Psoas muscle (tissue), 7 donors: ENCODE measurements at regions not wholly inside any gene's neighbourhood (a gene's known extent, or its start where the extent isn't known, plus 50 kb on each side); places are given as distances from the start of the nearest gene placed in this dataset.

Experiments
- ATAC-seq, 4 donors: fragments of 200-7000 bp; cut with Tn5 transposase; one replicate each; pipeline ENCODE4 v1.9.1; 2020; ENCODE audit warnings: moderate library complexity in 3 of 4, mild to moderate bottlenecking in 2 of 4
- DNase-seq, 2 donors: peaks; one replicate each; pipeline ENCODE4 v3.0.0-alpha.2; 2020
- H3K27ac ChIP-seq: fragments of 200-600 bp; one replicate; pipeline ENCODE4 v1.8.0; 2022
- H3K27me3 ChIP-seq, 3 donors: fragments of 200-600 bp in 1 of 3; one replicate each; pipeline versions ENCODE4 v1.6.1 to v1.8.0; 2013 to 2022; ENCODE audit warnings: low read length in 2 of 3, mild to moderate bottlenecking in 2 of 3, moderate library complexity in 1 of 3; ENCODE audit not compliant: insufficient read depth in 3 of 3
- H3K36me3 ChIP-seq, 2 donors: fragments of 200-600 bp in 1 of 2; one replicate each; pipeline versions ENCODE4 v1.6.1 to v1.8.0; 2013 to 2022; ENCODE audit warnings: low read depth in 1 of 2, mild to moderate bottlenecking in 1 of 2, moderate library complexity in 1 of 2; ENCODE audit not compliant: insufficient read depth in 1 of 2
- H3K4me1 ChIP-seq: fragments of 200-600 bp; one replicate; pipeline ENCODE4 v1.8.0; 2022
- H3K4me3 ChIP-seq: fragments of 200-600 bp; one replicate; pipeline ENCODE4 v1.8.0; 2022; ENCODE audit warnings: mild to moderate bottlenecking
- H3K9me3 ChIP-seq: fragments of 200-600 bp; one replicate; pipeline ENCODE4 v1.8.0; 2022
- CTCF ChIP-seq: fragments of 200-600 bp; IDR thresholded peaks from one replicate; pipeline ENCODE4 v1.8.0; 2022; ENCODE audit warnings: antibody characterized with exemption
- WGBS, 3 donors: extraction: QIAGEN DNeasy Blood & Tissue Kit; methylation state at CpG; one replicate each; pipeline versions ENCODE4 v1.1.6 to v1.1.7; 2013; 5-methylcytosine and 5-hydroxymethylcytosine counted together
- intact Hi-C, 2 donors: fragments of 100-400 bp; cut with DNase I; formaldehyde crosslinking; loops; one replicate each; pipeline versions ENCODE4 v1.11.0 to v1.14.2; 2022
- donor health status: healthy with polysubstance abuse.
- donor health status: DM: no; HTN: no; CAD: no; lungs with moderate emphysema.
- donor health status: Bipolar disorder and iron deficiency.
- donor health status: healthy.
- donor health status: DM: yes; HTN: yes; CAD: no.
- donor health status: DM: no; HTN: no; CAD: no.
- donor health status: DM: yes; HTN: yes; CAD: no.

DNA sequence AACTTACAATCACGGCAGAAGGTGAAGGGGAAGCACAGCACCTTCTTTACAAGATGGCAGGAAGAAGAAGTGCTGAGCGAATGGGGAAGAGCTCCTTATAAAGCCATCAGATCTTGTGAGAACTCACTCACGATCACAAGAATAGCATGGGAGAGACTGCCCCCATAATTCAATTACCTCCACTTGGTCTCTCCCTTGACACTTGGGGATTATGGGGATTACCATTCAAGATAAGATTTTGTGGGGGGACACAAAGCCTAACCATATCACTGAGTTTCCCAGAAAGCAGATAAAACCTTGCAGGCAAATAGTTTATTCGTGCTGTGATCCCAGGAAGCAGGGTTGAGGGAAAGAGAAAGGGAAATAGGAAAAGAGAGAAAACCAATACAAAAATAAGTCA is 69.0 kb upstream of the GYPA start:
- no peaks in the 10 kb centered on the region for H3K36me3 ChIP-seq
- H3K27me3 ChIP-seq: peaks cover 0 to 4% (median 0%) of the 10 kb centered on the region in 3 donors
- no peak for DNase-seq
- TF ChIP-seq CTCF: no peak
- 80 to 81% (median 80%) methylated on average over 4 of the region's 4 CpGs for WGBS, 3 donors
- ATAC-seq: no peak
- H3K4me3 ChIP-seq: no peak overlapping the region
- no peak overlapping the region for H3K27ac ChIP-seq
- intact Hi-C loops: no loop called here
- H3K9me3 ChIP-seq: no peaks in the 10 kb centered on the region
- no peaks in the 10 kb centered on the region for H3K4me1 ChIP-seq

DNA sequence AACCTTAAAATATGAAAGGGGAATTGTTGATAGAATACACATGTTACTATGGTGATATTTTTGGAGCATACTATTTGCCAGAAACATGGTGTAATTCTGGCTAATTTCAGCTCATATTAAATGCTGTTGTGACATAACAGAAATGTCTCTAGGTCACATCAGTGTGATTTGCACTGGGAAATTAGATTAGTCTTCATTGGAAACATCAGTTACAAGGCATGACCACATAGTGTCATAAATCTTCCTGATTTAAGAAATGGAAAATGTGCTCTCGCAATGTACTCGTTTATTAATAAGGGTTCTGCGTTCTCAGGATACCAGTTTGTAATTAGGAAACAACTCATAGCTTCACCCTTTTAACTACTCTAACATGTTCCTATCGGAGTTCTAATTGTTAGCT is 72.9 kb upstream of the GYPA start:
- WGBS, 3 donors: 35 to 56% (median 38%) methylated on average over 4 of the region's 4 CpGs
- Histone ChIP-seq H3K4me3 (no peak overlapping the region), H3K27ac (no peak overlapping the region), H3K36me3 (no peaks in the 10 kb centered on the region), H3K27me3 (no peaks in the 10 kb centered on the region), H3K9me3 (no peaks in the 10 kb centered on the region), H3K4me1 (no peaks in the 10 kb centered on the region)
- no peak for TF ChIP-seq CTCF
- ATAC-seq (no peak), DNase-seq (no peak)
- intact Hi-C loops: no loop called here

- Histone ChIP-seq H3K36me3 (no peaks in the 10 kb centered on the region), H3K4me1 (no peaks in the 10 kb centered on the region), H3K4me3 (no peak overlapping the region), H3K27me3 (no peaks in the 10 kb centered on the region), H3K9me3 (no peaks in the 10 kb centered on the region), H3K27ac (no peak overlapping the region)
- no peak for TF ChIP-seq CTCF
- WGBS, 3 donors: 75 to 86% (median 85%) methylated on average over 1 of the region's 1 CpG
- intact Hi-C loops: loop anchor here in 1 of 2 donors (2.0 kb wide), 1 partner anchor 58 kb away; no protein-coding TSS in a partner anchor
- ATAC-seq: no peak
- DNase-seq: no peak
Observed at GRCh38 chr4:144223149-144223548, 82.6 kb upstream of the GYPA start.

GRCh38 chr4:144223661-144224060 is 83.1 kb upstream of the GYPA start:
- Histone ChIP-seq H3K9me3 (no peaks in the 10 kb centered on the region), H3K27me3 (no peaks in the 10 kb centered on the region), H3K36me3 (no peaks in the 10 kb centered on the region), H3K4me3 (no peak overlapping the region), H3K27ac (no peak overlapping the region), H3K4me1 (no peaks in the 10 kb centered on the region)
- DNase-seq: no peak
- no peak for TF ChIP-seq CTCF
- no peak for ATAC-seq
- 26 to 30% (median 29%) methylated on average over 2 of the region's 2 CpGs for WGBS, 3 donors
- intact Hi-C loops: loop anchor here in 1 of 2 donors (2.0 kb wide), 1 partner anchor 57 kb away; no protein-coding TSS in a partner anchor

DNA sequence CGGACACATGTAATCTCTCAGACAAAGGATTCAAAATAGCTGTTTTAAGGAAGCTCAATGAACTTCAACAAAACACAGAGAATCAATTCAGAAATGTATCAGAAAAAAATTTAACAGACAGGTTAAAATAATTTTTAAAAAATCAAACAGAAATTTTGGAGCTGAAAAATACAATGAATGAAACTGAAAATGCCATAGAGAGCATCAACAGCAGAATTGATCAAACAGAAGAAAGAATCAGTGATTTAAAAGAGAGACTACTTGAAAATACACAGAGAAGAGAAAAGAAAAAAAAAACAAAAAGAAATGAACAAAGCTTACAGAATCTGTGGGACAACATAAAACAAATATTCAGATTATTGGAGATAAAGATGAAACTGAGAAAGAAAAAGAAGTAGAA is 118.8 kb upstream of the GYPA start:
- Histone ChIP-seq H3K9me3 (no peaks in the 10 kb centered on the region), H3K4me1 (no peaks in the 10 kb centered on the region), H3K27ac (no peak overlapping the region), H3K27me3 (no peaks in the 10 kb centered on the region), H3K4me3 (no peak overlapping the region), H3K36me3 (no peaks in the 10 kb centered on the region)
- DNase-seq (no peak), ATAC-seq (no peak)
- TF ChIP-seq CTCF: no peak
- WGBS, 3 donors: 91 to 100% (median 95%) methylated on average over 1 of the region's 1 CpG
- intact Hi-C loops: no loop called here
